Colonic mucosa (tissue), 4 donors: ENCODE measurements at regions not wholly inside any gene's neighbourhood (a gene's known extent, or its start where the extent isn't known, plus 50 kb on each side); places are given as distances from the start of the nearest gene placed in this dataset.

Experiments used
- DNase-seq: peaks from one replicate; pipeline ENCODE4 v3.0.0-alpha.2; 2020
- H3K27ac ChIP-seq: fragments of 200-600 bp; one replicate; pipeline ENCODE4 v1.8.0; 2021
- H3K27me3 ChIP-seq: fragments of 200-600 bp; one replicate; pipeline ENCODE4 v1.8.0; 2021
- H3K36me3 ChIP-seq: fragments of 200-600 bp; one replicate; pipeline ENCODE4 v1.8.0; 2021
- H3K4me1 ChIP-seq: fragments of 200-600 bp; one replicate; pipeline ENCODE4 v1.8.0; 2021; ENCODE audit warnings: mild to moderate bottlenecking
- H3K4me3 ChIP-seq: fragments of 200-600 bp; one replicate; pipeline ENCODE4 v1.8.0; 2021
- H3K9ac ChIP-seq, 2 donors: one replicate each; pipeline ENCODE4 v1.7.0; 2013; ENCODE audit warnings: control low read depth in 2 of 2, low read depth in 2 of 2, low read length in 2 of 2
- H3K9me3 ChIP-seq: fragments of 200-600 bp; one replicate; pipeline ENCODE4 v1.8.0; 2021
- intact Hi-C: fragments of 100-400 bp; cut with DNase I; formaldehyde crosslinking; loops from one replicate; pipeline ENCODE4 v1.14.1; 2022
- TF ChIP-seq, protein P1 (sequence below): fragments of 200-600 bp; IDR thresholded peaks from one replicate; pipeline ENCODE4 v1.8.0; 2022; ENCODE audit warnings: antibody characterized with exemption, mild to moderate bottlenecking
- donor health status: healthy.
- donor health status: DM: no; HTN: no; CAD: no.
- donor health status: DM: no; HTN: no; CAD: no.

DNA sequence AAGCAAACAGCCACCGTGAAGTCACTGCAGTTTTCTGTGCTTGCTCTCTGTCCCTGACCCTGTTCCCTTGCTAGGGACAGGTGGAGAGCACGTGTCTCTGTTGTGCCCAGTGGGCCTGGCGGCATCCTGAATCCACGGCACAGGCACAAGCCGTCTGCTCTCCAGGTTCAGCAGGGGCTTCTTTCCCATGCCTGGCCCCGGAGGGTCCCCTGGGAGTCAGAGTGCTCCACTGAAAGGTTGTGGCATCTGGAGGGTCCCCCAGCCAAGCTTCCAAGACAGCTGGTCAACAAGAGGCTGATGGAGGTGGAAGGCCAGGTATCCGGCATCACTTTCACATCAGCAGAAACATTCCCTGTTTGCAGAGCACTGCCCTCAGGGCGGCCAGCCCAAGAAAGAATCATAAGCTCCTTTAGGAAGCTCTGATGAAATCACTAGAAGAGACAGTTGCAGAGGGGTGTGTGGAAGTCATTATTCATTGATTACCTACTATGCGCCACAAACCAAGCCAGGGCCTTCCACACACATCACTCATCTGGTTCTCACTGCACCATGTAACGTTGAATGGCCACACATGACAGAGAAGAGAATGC lies 346.4 kb upstream of the B3GAT1 start:
- no peak overlapping the region for H3K9ac ChIP-seq
- no peak overlapping the region for H3K4me3 ChIP-seq
- H3K27ac ChIP-seq: no peak overlapping the region
- TF ChIP-seq, protein P1, sequence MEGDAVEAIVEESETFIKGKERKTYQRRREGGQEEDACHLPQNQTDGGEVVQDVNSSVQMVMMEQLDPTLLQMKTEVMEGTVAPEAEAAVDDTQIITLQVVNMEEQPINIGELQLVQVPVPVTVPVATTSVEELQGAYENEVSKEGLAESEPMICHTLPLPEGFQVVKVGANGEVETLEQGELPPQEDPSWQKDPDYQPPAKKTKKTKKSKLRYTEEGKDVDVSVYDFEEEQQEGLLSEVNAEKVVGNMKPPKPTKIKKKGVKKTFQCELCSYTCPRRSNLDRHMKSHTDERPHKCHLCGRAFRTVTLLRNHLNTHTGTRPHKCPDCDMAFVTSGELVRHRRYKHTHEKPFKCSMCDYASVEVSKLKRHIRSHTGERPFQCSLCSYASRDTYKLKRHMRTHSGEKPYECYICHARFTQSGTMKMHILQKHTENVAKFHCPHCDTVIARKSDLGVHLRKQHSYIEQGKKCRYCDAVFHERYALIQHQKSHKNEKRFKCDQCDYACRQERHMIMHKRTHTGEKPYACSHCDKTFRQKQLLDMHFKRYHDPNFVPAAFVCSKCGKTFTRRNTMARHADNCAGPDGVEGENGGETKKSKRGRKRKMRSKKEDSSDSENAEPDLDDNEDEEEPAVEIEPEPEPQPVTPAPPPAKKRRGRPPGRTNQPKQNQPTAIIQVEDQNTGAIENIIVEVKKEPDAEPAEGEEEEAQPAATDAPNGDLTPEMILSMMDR: no peak
- no peaks in the 10 kb centered on the region for H3K4me1 ChIP-seq
- H3K36me3 ChIP-seq: no peaks in the 10 kb centered on the region
- intact Hi-C loops: no loop called here
- DNase-seq: no peak
- H3K27me3 ChIP-seq: no peaks in the 10 kb centered on the region
- no peaks in the 10 kb centered on the region for H3K9me3 ChIP-seq

DNA sequence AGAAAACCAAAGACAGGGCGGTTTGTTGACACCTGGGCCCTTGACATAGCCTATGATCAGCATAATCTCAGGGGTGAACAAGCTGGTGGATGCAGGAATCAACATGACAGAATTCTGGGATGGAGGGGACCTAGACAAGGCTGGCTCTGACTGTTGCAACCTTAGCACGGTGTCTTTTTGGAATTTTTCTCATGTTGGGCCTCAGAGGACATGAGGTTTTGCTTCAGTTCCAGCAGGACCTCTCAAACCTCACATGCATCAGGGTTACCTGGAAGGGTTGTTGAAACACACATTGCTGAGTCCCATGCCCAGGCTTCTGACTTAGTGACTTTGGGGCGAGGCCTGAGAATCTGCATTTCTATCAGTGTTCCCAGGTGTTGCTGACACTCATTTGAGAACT lies 345.6 kb upstream of the B3GAT1 start:
- H3K27ac ChIP-seq: no peak overlapping the region
- no peaks in the 10 kb centered on the region for H3K36me3 ChIP-seq
- H3K27me3 ChIP-seq: no peaks in the 10 kb centered on the region
- intact Hi-C loops: no loop called here
- no peak overlapping the region for H3K9ac ChIP-seq
- TF ChIP-seq, protein P1: no peak
- DNase-seq: no peak
- no peaks in the 10 kb centered on the region for H3K4me1 ChIP-seq
- no peaks in the 10 kb centered on the region for H3K9me3 ChIP-seq
- H3K4me3 ChIP-seq: no peak overlapping the region

DNA sequence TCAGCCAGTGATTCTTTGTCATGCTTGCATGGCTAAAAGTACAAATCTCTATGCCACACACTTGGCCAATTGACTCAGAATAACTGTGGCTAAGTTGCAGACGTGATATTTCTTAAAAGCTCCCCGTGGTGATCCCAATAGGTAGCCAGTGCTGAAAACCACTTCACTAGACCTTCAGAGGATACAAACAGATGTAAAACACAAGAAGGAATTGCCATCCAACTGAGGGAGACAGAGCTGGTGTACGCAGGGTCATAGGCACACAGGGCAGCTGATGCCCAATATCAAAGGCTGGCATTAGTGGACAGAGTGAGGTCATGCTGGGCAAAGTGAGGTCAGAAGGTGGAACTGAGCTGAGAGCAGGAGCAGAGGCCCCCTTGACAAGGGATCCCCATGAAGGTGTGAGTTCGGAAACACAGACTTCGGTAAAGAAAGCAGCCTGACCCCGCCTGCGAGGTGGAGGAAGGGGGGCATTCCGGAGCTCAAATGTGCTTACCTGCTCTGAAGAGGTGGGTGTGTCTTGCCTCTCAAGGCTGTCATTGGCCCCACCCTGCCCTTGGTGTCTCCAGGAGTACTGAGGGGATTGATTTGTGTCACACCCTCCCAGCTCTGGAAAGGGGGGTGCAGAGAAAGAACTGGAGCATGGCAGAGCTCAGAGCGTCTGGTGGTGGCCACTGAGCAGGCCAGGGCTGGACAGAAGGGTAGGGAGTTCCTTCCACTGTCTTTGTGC lies 344.9 kb upstream of the B3GAT1 start:
- TF ChIP-seq, protein P1: no peak
- intact Hi-C loops: no loop called here
- H3K27me3 ChIP-seq: no peaks in the 10 kb centered on the region
- H3K4me1 ChIP-seq: no peaks in the 10 kb centered on the region
- H3K9me3 ChIP-seq: no peaks in the 10 kb centered on the region
- no peak for DNase-seq
- no peaks in the 10 kb centered on the region for H3K36me3 ChIP-seq
- no peak overlapping the region for H3K9ac ChIP-seq
- no peak overlapping the region for H3K4me3 ChIP-seq
- H3K27ac ChIP-seq: no peak overlapping the region

DNA sequence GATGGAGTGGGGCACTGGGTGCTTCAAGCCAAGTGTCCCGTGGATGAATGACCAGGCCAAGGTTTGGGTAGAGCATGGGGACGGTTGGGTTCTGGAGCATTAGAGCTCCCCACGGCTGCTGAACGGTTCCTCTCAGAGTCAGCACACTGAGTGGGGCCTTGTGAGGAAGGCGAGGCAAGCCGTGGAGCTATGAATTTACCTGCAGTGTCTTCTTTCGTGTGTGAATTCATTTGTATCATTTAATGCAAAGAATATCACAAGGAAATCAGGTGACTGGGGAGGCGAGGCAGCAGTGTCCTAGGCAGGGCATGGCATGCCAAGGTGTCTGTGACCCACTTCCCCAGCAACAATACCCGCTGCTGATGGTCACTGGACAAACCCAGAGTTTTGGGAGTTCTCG lies 343.5 kb upstream of the B3GAT1 start:
- no peaks in the 10 kb centered on the region for H3K36me3 ChIP-seq
- no peak for DNase-seq
- H3K9me3 ChIP-seq: no peaks in the 10 kb centered on the region
- no peak overlapping the region for H3K9ac ChIP-seq
- no peak overlapping the region for H3K4me3 ChIP-seq
- intact Hi-C loops: no loop called here
- no peaks in the 10 kb centered on the region for H3K27me3 ChIP-seq
- TF ChIP-seq, protein P1: no peak
- H3K4me1 ChIP-seq: no peaks in the 10 kb centered on the region
- no peak overlapping the region for H3K27ac ChIP-seq

DNA sequence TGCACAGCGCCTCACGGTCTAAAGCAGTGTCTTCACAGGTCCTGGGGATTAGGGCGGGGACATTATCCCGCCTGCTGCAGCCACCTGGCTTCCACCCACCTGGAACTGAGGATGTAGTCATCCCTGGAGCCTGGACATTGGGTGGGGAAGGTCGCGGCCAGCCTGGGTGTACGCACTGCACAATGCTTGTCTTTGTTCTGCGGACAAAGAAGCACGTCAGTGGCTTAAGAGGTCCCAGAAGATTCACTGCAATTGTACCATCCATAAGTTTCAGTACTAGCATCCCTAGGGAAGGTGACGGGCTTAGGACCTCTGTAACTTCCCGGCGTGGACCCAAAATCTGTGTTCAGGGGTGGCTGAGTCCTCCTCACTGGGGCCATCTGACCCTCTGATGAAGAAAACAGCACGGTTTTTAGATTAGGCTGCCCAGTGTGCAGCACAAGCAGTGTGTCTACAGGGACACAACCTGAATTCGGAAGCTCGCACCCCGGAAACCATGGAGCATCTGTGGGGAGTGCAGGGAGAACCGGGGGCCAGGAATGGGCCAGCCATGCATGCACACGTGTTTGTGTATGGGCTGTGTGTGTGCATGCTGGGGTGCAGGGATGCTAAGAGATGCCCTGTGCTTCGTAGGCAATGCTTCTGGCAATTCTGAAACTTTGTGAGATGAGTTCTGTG lies 342.6 kb upstream of the B3GAT1 start:
- no peaks in the 10 kb centered on the region for H3K9me3 ChIP-seq
- H3K27ac ChIP-seq: no peak overlapping the region
- no peaks in the 10 kb centered on the region for H3K4me1 ChIP-seq
- TF ChIP-seq, protein P1: no peak
- no peak for DNase-seq
- no peak overlapping the region for H3K9ac ChIP-seq
- intact Hi-C loops: no loop called here
- no peaks in the 10 kb centered on the region for H3K27me3 ChIP-seq
- H3K4me3 ChIP-seq: no peak overlapping the region
- no peaks in the 10 kb centered on the region for H3K36me3 ChIP-seq
